ENCODE measurements at regions not wholly inside any gene's neighbourhood (a gene's known extent, or its start where the extent isn't known, plus 50 kb on each side); places are given as distances from the start of the nearest gene placed in this dataset.

DNA sequence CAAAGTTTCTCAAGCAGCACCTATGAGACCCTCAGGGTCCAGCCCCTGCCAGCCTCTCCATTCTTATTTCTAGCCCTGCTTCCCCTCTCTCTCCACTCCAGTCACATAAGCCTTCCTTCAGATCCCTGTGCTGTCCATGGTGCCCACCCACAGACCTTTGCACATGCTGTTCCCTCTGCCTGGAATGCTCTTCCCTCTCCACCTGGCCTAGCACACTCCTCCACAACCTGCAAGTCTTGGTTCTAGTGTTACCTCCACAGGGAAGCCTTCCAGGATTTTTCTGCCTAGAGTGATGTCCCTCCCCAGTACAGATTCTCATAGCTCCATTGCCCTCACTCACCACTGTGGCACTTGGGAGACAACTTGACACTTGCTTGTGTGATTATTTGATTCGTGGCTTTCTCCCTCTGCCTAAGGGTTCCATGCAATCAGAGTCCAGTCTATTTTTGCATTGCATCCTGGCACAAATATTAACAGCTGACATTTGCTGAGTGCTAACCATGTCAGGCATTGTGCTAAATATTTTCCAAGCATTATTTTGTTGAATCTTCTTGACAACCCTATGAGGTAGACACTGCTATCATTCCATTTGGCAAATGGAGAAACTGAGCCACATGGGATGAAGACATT lies 127.3 kb downstream of the SYF2 start:
- no peaks in the 10 kb centered on the region for H3K4me1 ChIP-seq (ENCODE audit: insufficient read depth, poor library complexity, severe bottlenecking)
- no peaks in the 10 kb centered on the region for H3K36me3 ChIP-seq (ENCODE audit: low read depth)
- H3K27me3 ChIP-seq (ENCODE audit: insufficient read depth, poor library complexity, severe bottlenecking): no peaks in the 10 kb centered on the region
- TF ChIP-seq, protein P1, sequence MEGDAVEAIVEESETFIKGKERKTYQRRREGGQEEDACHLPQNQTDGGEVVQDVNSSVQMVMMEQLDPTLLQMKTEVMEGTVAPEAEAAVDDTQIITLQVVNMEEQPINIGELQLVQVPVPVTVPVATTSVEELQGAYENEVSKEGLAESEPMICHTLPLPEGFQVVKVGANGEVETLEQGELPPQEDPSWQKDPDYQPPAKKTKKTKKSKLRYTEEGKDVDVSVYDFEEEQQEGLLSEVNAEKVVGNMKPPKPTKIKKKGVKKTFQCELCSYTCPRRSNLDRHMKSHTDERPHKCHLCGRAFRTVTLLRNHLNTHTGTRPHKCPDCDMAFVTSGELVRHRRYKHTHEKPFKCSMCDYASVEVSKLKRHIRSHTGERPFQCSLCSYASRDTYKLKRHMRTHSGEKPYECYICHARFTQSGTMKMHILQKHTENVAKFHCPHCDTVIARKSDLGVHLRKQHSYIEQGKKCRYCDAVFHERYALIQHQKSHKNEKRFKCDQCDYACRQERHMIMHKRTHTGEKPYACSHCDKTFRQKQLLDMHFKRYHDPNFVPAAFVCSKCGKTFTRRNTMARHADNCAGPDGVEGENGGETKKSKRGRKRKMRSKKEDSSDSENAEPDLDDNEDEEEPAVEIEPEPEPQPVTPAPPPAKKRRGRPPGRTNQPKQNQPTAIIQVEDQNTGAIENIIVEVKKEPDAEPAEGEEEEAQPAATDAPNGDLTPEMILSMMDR (IDR thresholded peaks at IDR 0.05; ENCODE audit: poor library complexity, severe bottlenecking): no peak
- H3K4me3 ChIP-seq (ENCODE audit: severe bottlenecking): no peak overlapping the region
- ATAC-seq (ENCODE audit: low read depth) (no peak), DNase-seq (ENCODE audit: low spot score) (no peak)
- no peak overlapping the region for H3K27ac ChIP-seq (ENCODE audit: poor library complexity, severe bottlenecking)
- H3K9me3 ChIP-seq (ENCODE audit: severe bottlenecking): no peaks in the 10 kb centered on the region

DNA sequence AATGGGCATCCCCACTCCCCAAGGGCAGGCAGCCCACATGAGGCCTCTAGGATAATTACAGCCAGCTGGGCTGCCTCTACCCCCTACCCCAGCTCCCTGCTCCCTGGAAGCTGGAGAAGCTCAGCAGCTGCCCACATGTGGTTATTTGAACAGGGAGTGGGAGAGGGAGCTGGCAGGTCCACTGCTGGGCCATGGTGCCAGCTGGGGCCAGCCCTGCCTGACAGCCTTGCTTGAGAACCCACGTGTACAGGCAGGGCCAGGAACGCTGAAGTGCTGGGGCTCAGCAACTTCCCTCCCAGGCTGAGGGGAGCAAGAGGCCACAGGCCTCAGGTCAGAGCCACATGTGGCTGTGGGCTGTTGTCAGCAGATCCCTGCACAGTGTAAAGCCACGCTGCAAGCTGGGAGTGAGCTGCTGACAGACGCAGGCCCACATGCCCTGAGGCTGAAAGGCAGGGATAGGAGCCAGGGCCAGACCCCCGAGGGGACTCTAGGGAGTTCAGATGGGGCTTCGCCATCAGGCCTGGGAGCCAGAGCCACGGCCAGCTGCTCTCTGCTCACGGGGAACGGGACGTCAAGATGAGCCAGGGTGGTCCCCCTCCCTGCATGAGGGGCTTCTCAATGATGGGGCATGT lies 129.0 kb downstream of the SYF2 start:
- TF ChIP-seq, protein P1 (IDR thresholded peaks at IDR 0.05; ENCODE audit: poor library complexity, severe bottlenecking): no peak
- ATAC-seq (ENCODE audit: low read depth) (no peak), DNase-seq (ENCODE audit: low spot score) (no peak)
- no peaks in the 10 kb centered on the region for H3K27me3 ChIP-seq (ENCODE audit: insufficient read depth, poor library complexity, severe bottlenecking)
- no peak overlapping the region for H3K27ac ChIP-seq (ENCODE audit: poor library complexity, severe bottlenecking)
- no peaks in the 10 kb centered on the region for H3K36me3 ChIP-seq (ENCODE audit: low read depth)
- no peak overlapping the region for H3K4me3 ChIP-seq (ENCODE audit: severe bottlenecking)
- H3K9me3 ChIP-seq (ENCODE audit: severe bottlenecking): no peaks in the 10 kb centered on the region
- no peaks in the 10 kb centered on the region for H3K4me1 ChIP-seq (ENCODE audit: insufficient read depth, poor library complexity, severe bottlenecking)

DNA sequence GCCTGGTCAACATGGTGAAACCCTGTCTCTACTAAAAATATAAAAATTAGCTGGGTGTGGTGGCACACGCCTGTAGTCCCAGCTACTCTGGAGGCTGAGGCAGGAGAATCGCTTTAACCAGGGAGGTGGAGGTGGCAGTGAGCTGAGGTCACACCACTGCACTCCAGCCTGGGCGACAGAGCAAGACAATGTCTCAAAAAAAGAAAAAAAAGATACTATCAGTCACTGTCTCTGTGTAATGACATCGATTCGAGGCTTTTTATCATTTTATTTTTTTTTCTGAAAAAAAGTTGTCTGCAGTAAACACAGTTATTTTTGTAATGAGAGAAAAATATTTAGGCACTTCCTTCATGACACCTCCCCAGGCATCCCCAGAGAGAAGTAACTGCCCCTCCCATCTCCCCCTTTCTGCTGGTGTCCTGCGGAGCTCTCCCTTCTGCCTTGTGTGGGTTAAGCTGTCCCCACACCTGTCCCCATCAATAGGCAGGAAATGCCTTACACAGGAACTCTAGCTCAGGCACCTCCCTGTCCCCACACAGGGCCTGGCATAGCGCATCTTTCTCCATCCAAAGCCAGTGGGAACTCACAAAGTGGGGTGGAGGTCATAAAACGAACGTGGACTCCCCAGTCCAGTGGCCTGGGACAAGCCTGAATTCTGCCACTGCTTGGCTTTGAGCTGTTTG lies 132.0 kb downstream of the SYF2 start:
- TF ChIP-seq, protein P1 (IDR thresholded peaks at IDR 0.05; ENCODE audit: poor library complexity, severe bottlenecking): no peak
- DNase-seq (ENCODE audit: low spot score) (no peak), ATAC-seq (ENCODE audit: low read depth) (no peak)
- Histone ChIP-seq H3K9me3 (ENCODE audit: severe bottlenecking) (no peaks in the 10 kb centered on the region), H3K27ac (ENCODE audit: poor library complexity, severe bottlenecking) (no peak overlapping the region), H3K4me1 (ENCODE audit: insufficient read depth, poor library complexity, severe bottlenecking) (no peaks in the 10 kb centered on the region), H3K27me3 (ENCODE audit: insufficient read depth, poor library complexity, severe bottlenecking) (no peaks in the 10 kb centered on the region), H3K36me3 (ENCODE audit: low read depth) (no peaks in the 10 kb centered on the region), H3K4me3 (ENCODE audit: severe bottlenecking) (no peak overlapping the region)

DNA sequence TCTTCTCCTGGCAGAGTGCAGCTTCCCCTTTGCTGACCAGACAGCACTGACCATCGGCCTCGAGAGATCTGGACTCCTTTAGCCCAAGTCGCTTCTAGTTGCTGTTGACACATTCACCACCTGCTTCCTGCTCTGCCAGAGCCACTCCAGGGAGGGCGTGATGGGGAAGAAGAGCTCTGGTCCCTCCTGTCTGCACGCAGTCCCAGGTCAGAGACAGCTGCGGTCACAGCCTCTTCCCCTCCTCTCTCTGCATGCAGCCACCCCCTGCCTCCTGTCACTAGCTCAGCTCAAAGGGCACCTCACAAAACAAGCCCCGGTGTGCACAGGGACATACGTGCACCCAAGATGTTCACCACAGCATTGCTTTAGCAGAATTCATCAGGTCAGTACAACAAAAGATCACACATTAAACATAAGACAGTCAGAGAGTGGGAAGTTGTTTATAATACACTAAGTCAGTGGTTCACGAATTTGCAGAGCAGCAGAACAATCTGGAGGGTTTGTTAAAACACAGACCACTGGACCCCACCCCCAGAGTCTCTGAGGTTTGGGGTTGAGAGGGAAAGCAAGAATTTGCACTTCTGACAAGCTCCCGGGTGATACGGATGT lies 132.9 kb downstream of the SYF2 start:
- Histone ChIP-seq H3K36me3 (ENCODE audit: low read depth) (no peaks in the 10 kb centered on the region), H3K4me3 (ENCODE audit: severe bottlenecking) (no peak overlapping the region), H3K9me3 (ENCODE audit: severe bottlenecking) (no peaks in the 10 kb centered on the region), H3K27ac (ENCODE audit: poor library complexity, severe bottlenecking) (no peak overlapping the region), H3K4me1 (ENCODE audit: insufficient read depth, poor library complexity, severe bottlenecking) (no peaks in the 10 kb centered on the region), H3K27me3 (ENCODE audit: insufficient read depth, poor library complexity, severe bottlenecking) (no peaks in the 10 kb centered on the region)
- TF ChIP-seq, protein P1 (IDR thresholded peaks at IDR 0.05; ENCODE audit: poor library complexity, severe bottlenecking): no peak
- DNase-seq (ENCODE audit: low spot score) (no peak), ATAC-seq (ENCODE audit: low read depth) (no peak)

Data from RWPE2 (cell line).